Smooth muscle cell (in vitro differentiated cells): ENCODE measurements at regions not wholly inside any gene's neighbourhood (a gene's known extent, or its start where the extent isn't known, plus 50 kb on each side); places are given as distances from the start of the nearest gene placed in this dataset.
A peak's percentile ranks its signal among the peaks of the same experiment; 100 is the strongest.

Experiments
- DNase-seq: peaks from one replicate; lab custom pipeline; 2025; ENCODE audit not compliant: unreplicated experiment; lab: John Stamatoyannopoulos, UW
- H2AFZ ChIP-seq: fragments of 200-600 bp; sonication (generic); 2 replicates; pipeline ENCODE4 v1.6.0; 2016; ENCODE audit warnings: antibody characterized with exemption, low read depth, mild to moderate bottlenecking
- H3F3A ChIP-seq: fragments of 200-600 bp; sonication (generic); 2 replicates; pipeline ENCODE4 v1.6.0; 2017; ENCODE audit warnings: antibody characterized with exemption, low read depth
- H3K27ac ChIP-seq: fragments of 200-600 bp; sonication (generic); 2 replicates; pipeline ENCODE4 v1.5.1; 2016; ENCODE audit warnings: low read depth, mild to moderate bottlenecking
- H3K27me3 ChIP-seq: fragments of 200-600 bp; sonication (generic); 2 replicates; pipeline ENCODE4 v1.6.1; 2016; ENCODE audit warnings: low read depth, mild to moderate bottlenecking
- H3K36me3 ChIP-seq: fragments of 200-600 bp; sonication (generic); 2 replicates; pipeline ENCODE4 v1.5.1; 2016; ENCODE audit warnings: low read depth
- H3K4me1 ChIP-seq: fragments of 200-600 bp; sonication (generic); 2 replicates; pipeline ENCODE4 v1.5.1; 2016; ENCODE audit warnings: low read depth
- H3K4me2 ChIP-seq: fragments of 200-600 bp; sonication (generic); 2 replicates; pipeline ENCODE4 v1.6.0; 2016; ENCODE audit warnings: mild to moderate bottlenecking
- H3K4me3 ChIP-seq: fragments of 200-600 bp; sonication (generic); 2 replicates; pipeline ENCODE4 v1.5.1; 2016; ENCODE audit warnings: mild to moderate bottlenecking
- H3K79me2 ChIP-seq: fragments of 200-600 bp; sonication (generic); 2 replicates; pipeline ENCODE4 v1.6.0; 2016; ENCODE audit warnings: low read depth, mild to moderate bottlenecking
- H3K9ac ChIP-seq: fragments of 200-600 bp; sonication (generic); 2 replicates; pipeline ENCODE4 v1.6.0; 2016; ENCODE audit warnings: low read depth
- H3K9me3 ChIP-seq: fragments of 200-600 bp; sonication (generic); replicated peaks from 2 replicates; pipeline ENCODE4 v1.5.1; 2016; ENCODE audit warnings: low read depth
- H4K20me1 ChIP-seq: fragments of 200-600 bp; sonication (generic); 2 replicates; pipeline ENCODE4 v1.6.0; 2016; ENCODE audit warnings: low read depth
- WGBS: methylation state at CpG from one replicate; pipeline ENCODE4 v1.1.7; 2016; ENCODE audit warnings: low lambda C conversion rate; 5-methylcytosine and 5-hydroxymethylcytosine counted together
- TF ChIP-seq, protein P1 (sequence below): fragments of 200-600 bp; sonication (generic); IDR thresholded peaks from 2 replicates; pipeline ENCODE4 v1.5.1; 2017; ENCODE audit warnings: borderline replicate concordance, mild to moderate bottlenecking, antibody characterized with exemption; ENCODE audit not compliant: insufficient read depth, poor library complexity, severe bottlenecking

DNA sequence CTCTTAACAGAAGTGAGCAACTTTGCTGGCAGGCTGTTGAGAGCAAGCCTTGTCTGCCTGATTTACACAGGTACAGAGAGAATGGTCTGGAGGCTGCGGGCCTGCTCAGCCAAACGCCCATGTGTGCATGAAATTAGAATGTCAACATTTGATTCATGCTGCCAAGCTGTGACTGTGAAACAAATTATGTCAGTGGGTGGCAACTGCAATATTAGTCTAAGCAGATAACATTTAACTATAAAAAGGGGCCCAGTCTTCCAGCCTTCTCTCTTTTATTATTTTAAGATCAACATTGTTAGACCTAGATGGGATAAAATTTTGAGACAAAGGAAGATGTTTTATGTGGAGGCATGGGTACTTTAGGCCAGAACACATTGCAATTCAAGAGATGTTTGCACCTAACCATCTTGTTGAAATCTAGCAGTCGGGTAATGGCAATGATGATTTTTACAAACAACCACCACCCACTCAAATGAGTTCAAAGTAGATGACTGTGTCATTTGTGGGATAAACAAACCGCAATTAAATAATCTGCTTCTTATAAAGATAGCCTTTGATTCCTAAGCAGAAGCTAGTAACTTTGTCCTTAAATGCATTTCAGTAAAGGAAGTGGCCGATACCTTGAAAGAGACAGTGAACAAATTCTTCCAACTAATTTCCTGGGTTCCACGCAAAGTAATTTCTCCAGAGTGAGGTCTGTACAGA is 70.2 kb downstream of the FOXB1 start:
- DNase-seq, result no peak
- no peaks in the 10 kb centered on the region for H4K20me1 ChIP-seq
- peaks cover 22% of the 10 kb centered on the region for H3K4me1 ChIP-seq
- peak overlapping the region; percentile 50 for H3K4me2 ChIP-seq
- no peak overlapping the region for H3K9ac ChIP-seq
- H3F3A ChIP-seq, result peaks cover 15% of the 10 kb centered on the region
- 21% methylated on average over 6 of the region's 6 CpGs for WGBS
- H3K9me3 ChIP-seq, result no peaks in the 10 kb centered on the region
- peak overlapping the region; percentile 57 for H3K27ac ChIP-seq
- TF ChIP-seq, protein P1, sequence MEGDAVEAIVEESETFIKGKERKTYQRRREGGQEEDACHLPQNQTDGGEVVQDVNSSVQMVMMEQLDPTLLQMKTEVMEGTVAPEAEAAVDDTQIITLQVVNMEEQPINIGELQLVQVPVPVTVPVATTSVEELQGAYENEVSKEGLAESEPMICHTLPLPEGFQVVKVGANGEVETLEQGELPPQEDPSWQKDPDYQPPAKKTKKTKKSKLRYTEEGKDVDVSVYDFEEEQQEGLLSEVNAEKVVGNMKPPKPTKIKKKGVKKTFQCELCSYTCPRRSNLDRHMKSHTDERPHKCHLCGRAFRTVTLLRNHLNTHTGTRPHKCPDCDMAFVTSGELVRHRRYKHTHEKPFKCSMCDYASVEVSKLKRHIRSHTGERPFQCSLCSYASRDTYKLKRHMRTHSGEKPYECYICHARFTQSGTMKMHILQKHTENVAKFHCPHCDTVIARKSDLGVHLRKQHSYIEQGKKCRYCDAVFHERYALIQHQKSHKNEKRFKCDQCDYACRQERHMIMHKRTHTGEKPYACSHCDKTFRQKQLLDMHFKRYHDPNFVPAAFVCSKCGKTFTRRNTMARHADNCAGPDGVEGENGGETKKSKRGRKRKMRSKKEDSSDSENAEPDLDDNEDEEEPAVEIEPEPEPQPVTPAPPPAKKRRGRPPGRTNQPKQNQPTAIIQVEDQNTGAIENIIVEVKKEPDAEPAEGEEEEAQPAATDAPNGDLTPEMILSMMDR, result no peak
- H3K27me3 ChIP-seq, result no peaks in the 10 kb centered on the region
- no peak overlapping the region for H3K4me3 ChIP-seq
- no peaks in the 10 kb centered on the region for H3K79me2 ChIP-seq
- no peak overlapping the region for H2AFZ ChIP-seq
- H3K36me3 ChIP-seq, result no peaks in the 10 kb centered on the region

DNA sequence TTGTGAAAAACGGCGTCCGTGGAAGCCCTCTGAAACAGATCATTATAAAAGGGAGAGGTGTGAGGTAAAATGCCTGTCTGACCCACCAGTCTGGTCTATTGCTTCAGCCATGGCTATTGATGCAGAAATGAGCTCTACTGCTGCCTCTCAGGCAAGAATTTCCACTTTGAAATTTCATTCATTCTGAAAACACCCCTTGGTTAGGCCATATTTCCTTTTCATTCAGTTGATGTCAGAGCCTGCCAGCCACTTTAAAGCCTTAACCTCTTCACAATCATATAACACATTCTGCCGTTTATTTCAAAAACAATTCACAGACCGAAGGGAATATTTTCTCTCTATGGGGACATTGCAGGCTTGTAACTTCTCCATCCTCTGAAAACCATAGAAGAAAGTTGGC is 71.9 kb downstream of the FOXB1 start:
- Histone ChIP-seq H3K79me2 (no peaks in the 10 kb centered on the region), H4K20me1 (no peaks in the 10 kb centered on the region), H3K36me3 (no peaks in the 10 kb centered on the region), H3K27ac (no peak overlapping the region), H3K27me3 (no peaks in the 10 kb centered on the region), H3F3A (peaks cover 15% of the 10 kb centered on the region), H3K9ac (no peak overlapping the region), H2AFZ (no peak overlapping the region), H3K4me1 (peaks cover 22% of the 10 kb centered on the region), H3K4me2 (no peak overlapping the region), H3K4me3 (no peak overlapping the region), H3K9me3 (no peaks in the 10 kb centered on the region)
- no peak for DNase-seq
- 84% methylated on average over 5 of the region's 5 CpGs for WGBS
- TF ChIP-seq, protein P1, result no peak

DNA sequence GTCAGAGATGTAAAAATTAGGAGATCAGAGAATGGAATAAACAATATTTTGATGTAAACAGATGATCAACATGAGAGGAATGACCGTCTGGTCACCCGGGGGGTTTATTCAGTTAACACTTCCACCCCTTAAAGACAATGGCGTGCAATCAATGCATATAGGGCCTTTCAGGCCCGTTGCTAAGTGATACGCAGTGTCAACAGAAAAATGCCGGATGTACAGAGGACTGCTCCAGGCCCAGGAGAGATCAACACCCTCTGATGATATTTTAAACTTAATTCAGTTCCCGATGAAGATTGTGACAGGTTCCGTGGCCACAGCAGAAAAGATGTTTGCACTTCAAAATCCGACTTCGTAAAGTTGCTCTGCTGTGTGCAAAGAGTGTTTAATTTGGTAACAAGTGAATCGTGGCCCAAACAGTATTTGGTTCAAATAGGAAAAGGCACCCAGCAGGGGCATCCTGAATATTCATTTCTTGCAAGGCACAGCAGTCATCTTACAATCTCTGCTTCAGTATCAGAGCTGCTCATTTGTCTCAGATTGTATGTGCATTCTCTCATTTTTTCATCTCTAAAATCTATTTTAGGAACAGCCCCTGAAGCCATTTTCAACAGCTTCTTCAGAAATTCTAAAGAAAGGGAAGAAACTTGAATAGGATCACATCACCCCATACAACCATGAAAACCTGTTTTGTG is 72.6 kb downstream of the FOXB1 start:
- peaks cover 15% of the 10 kb centered on the region for H3F3A ChIP-seq
- 87% methylated on average over 11 of the region's 11 CpGs for WGBS
- no peak overlapping the region for H3K4me2 ChIP-seq
- peaks cover 22% of the 10 kb centered on the region for H3K4me1 ChIP-seq
- no peaks in the 10 kb centered on the region for H3K9me3 ChIP-seq
- DNase-seq, result no peak
- no peak overlapping the region for H3K4me3 ChIP-seq
- no peak overlapping the region for H3K9ac ChIP-seq
- no peaks in the 10 kb centered on the region for H3K79me2 ChIP-seq
- TF ChIP-seq, protein P1, result no peak
- no peak overlapping the region for H2AFZ ChIP-seq
- no peaks in the 10 kb centered on the region for H4K20me1 ChIP-seq
- no peak overlapping the region for H3K27ac ChIP-seq
- no peaks in the 10 kb centered on the region for H3K36me3 ChIP-seq
- no peaks in the 10 kb centered on the region for H3K27me3 ChIP-seq
